Activated naive CD8-positive, alpha-beta T cell (primary cell): ENCODE measurements at regions not wholly inside any gene's neighbourhood (a gene's known extent, or its start where the extent isn't known, plus 50 kb on each side); places are given as distances from the start of the nearest gene placed in this dataset.

ENCODE experiments used
- H3K27ac Mint-ChIP-seq: one replicate; pipeline ENCODE4 v1.8.0; 2021; ENCODE audit warnings: mixed read lengths
- H3K27me3 Mint-ChIP-seq: one replicate; pipeline ENCODE4 v1.8.0; 2021; ENCODE audit warnings: mixed read lengths
- H3K36me3 Mint-ChIP-seq: one replicate; pipeline ENCODE4 v1.8.0; 2021; ENCODE audit warnings: mixed read lengths
- H3K4me1 Mint-ChIP-seq: one replicate; pipeline ENCODE4 v1.8.0; 2021; ENCODE audit warnings: low read depth, mixed read lengths
- H3K4me3 Mint-ChIP-seq: one replicate; pipeline ENCODE4 v1.8.0; 2021; ENCODE audit warnings: mild to moderate bottlenecking, mixed read lengths
- H3K9me3 Mint-ChIP-seq: one replicate; pipeline ENCODE4 v1.8.0; 2021; ENCODE audit warnings: low read depth, mixed read lengths

GRCh38 chr7:25420771-25421170, 192.5 kb upstream of the NPVF start:
- H3K4me3 Mint-ChIP-seq = no peak overlapping the region
- no peaks in the 10 kb centered on the region for H3K4me1 Mint-ChIP-seq
- no peak overlapping the region for H3K27ac Mint-ChIP-seq
- no peaks in the 10 kb centered on the region for H3K9me3 Mint-ChIP-seq
- H3K36me3 Mint-ChIP-seq = no peaks in the 10 kb centered on the region
- H3K27me3 Mint-ChIP-seq = peaks cover 5% of the 10 kb centered on the region

GRCh38 chr7:25424113-25424512, 195.8 kb upstream of the NPVF start:
- Mint-ChIP-seq H3K27ac (no peak overlapping the region), H3K27me3 (peaks cover 5% of the 10 kb centered on the region), H3K36me3 (no peaks in the 10 kb centered on the region), H3K4me3 (no peak overlapping the region), H3K4me1 (no peaks in the 10 kb centered on the region), H3K9me3 (no peaks in the 10 kb centered on the region)

- Mint-ChIP-seq H3K4me1 (no peaks in the 10 kb centered on the region), H3K36me3 (no peaks in the 10 kb centered on the region), H3K27ac (no peak overlapping the region), H3K4me3 (no peak overlapping the region), H3K27me3 (peaks cover 5% of the 10 kb centered on the region), H3K9me3 (no peaks in the 10 kb centered on the region)
Measured at GRCh38 chr7:25424855-25425254, 196.6 kb upstream of the NPVF start.

GRCh38 chr7:25427721-25428120, 199.4 kb upstream of the NPVF start:
- Mint-ChIP-seq H3K36me3 (no peaks in the 10 kb centered on the region), H3K4me3 (no peak overlapping the region), H3K4me1 (no peaks in the 10 kb centered on the region), H3K27me3 (no peaks in the 10 kb centered on the region), H3K9me3 (no peaks in the 10 kb centered on the region), H3K27ac (no peak overlapping the region)

- no peak overlapping the region for H3K4me3 Mint-ChIP-seq
- no peak overlapping the region for H3K27ac Mint-ChIP-seq
- H3K36me3 Mint-ChIP-seq = no peaks in the 10 kb centered on the region
- peaks cover 2% of the 10 kb centered on the region for H3K27me3 Mint-ChIP-seq
- H3K4me1 Mint-ChIP-seq = no peaks in the 10 kb centered on the region
- no peaks in the 10 kb centered on the region for H3K9me3 Mint-ChIP-seq
Measured at GRCh38 chr7:25429731-25430130, 201.4 kb upstream of the NPVF start.

- H3K4me1 Mint-ChIP-seq = no peaks in the 10 kb centered on the region
- H3K27me3 Mint-ChIP-seq = peaks cover 2% of the 10 kb centered on the region
- H3K27ac Mint-ChIP-seq = no peak overlapping the region
- no peak overlapping the region for H3K4me3 Mint-ChIP-seq
- no peaks in the 10 kb centered on the region for H3K36me3 Mint-ChIP-seq
- H3K9me3 Mint-ChIP-seq = no peaks in the 10 kb centered on the region
Measured at GRCh38 chr7:25430200-25430931, 202.1 kb upstream of the NPVF start.

GRCh38 chr7:25431956-25432450, 203.7 kb upstream of the NPVF start:
- no peaks in the 10 kb centered on the region for H3K4me1 Mint-ChIP-seq
- H3K9me3 Mint-ChIP-seq = no peaks in the 10 kb centered on the region
- H3K36me3 Mint-ChIP-seq = no peaks in the 10 kb centered on the region
- no peak overlapping the region for H3K27ac Mint-ChIP-seq
- H3K4me3 Mint-ChIP-seq = no peak overlapping the region
- H3K27me3 Mint-ChIP-seq = peaks cover 2% of the 10 kb centered on the region

- Mint-ChIP-seq H3K9me3 (no peaks in the 10 kb centered on the region), H3K4me1 (no peaks in the 10 kb centered on the region), H3K27me3 (peaks cover 2% of the 10 kb centered on the region), H3K27ac (no peak overlapping the region), H3K4me3 (no peak overlapping the region), H3K36me3 (no peaks in the 10 kb centered on the region)
Measured at GRCh38 chr7:25432807-25433206, 204.5 kb upstream of the NPVF start.

- H3K4me3 Mint-ChIP-seq = no peak overlapping the region
- H3K36me3 Mint-ChIP-seq = peaks cover 5% of the 10 kb centered on the region
- H3K27ac Mint-ChIP-seq = no peak overlapping the region
Measured at GRCh38 chr7:25436413-25436812, 208.1 kb upstream of the NPVF start.

GRCh38 chr7:25437308-25437707, 209.0 kb upstream of the NPVF start:
- H3K27me3 Mint-ChIP-seq = peaks cover 19% of the 10 kb centered on the region
- no peak overlapping the region for H3K4me3 Mint-ChIP-seq
- peaks cover 12% of the 10 kb centered on the region for H3K36me3 Mint-ChIP-seq
- H3K9me3 Mint-ChIP-seq = peaks cover 32% of the 10 kb centered on the region
- H3K27ac Mint-ChIP-seq = no peak overlapping the region
- no peaks in the 10 kb centered on the region for H3K4me1 Mint-ChIP-seq

More at GRCh38 chr7:25436413-25436812, 208.1 kb upstream of the NPVF start:
- H3K9me3 Mint-ChIP-seq = peaks cover 24% of the 10 kb centered on the region
- no peaks in the 10 kb centered on the region for H3K4me1 Mint-ChIP-seq
- H3K27me3 Mint-ChIP-seq = peaks cover 19% of the 10 kb centered on the region

GRCh38 chr7:25444991-25445390, 216.7 kb upstream of the NPVF start:
- Mint-ChIP-seq H3K4me3 (no peak overlapping the region), H3K27ac (no peak overlapping the region), H3K27me3 (peaks cover 13% of the 10 kb centered on the region), H3K36me3 (peaks cover 24% of the 10 kb centered on the region), H3K4me1 (no peaks in the 10 kb centered on the region), H3K9me3 (peaks cover 21% of the 10 kb centered on the region)

GRCh38 chr7:25448301-25448700, 220.0 kb upstream of the NPVF start:
- H3K9me3 Mint-ChIP-seq = no peaks in the 10 kb centered on the region
- peaks cover 5% of the 10 kb centered on the region for H3K27me3 Mint-ChIP-seq

GRCh38 chr7:25454020-25454419, 225.7 kb upstream of the NPVF start:
- Mint-ChIP-seq H3K36me3 (no peaks in the 10 kb centered on the region), H3K27ac (no peak overlapping the region), H3K27me3 (no peaks in the 10 kb centered on the region), H3K4me3 (no peak overlapping the region), H3K4me1 (no peaks in the 10 kb centered on the region), H3K9me3 (no peaks in the 10 kb centered on the region)

More at GRCh38 chr7:25448301-25448700, 220.0 kb upstream of the NPVF start:
- H3K4me3 Mint-ChIP-seq = no peak overlapping the region
- no peak overlapping the region for H3K27ac Mint-ChIP-seq
- no peaks in the 10 kb centered on the region for H3K4me1 Mint-ChIP-seq
- H3K36me3 Mint-ChIP-seq = peaks cover 6% of the 10 kb centered on the region

- Mint-ChIP-seq H3K9me3 (no peaks in the 10 kb centered on the region), H3K4me3 (no peak overlapping the region), H3K4me1 (no peaks in the 10 kb centered on the region), H3K27me3 (no peaks in the 10 kb centered on the region), H3K36me3 (no peaks in the 10 kb centered on the region), H3K27ac (no peak overlapping the region)
Measured at GRCh38 chr7:25454562-25455041, 226.3 kb upstream of the NPVF start.

GRCh38 chr7:25455683-25456251, 227.5 kb upstream of the NPVF start:
- no peaks in the 10 kb centered on the region for H3K9me3 Mint-ChIP-seq
- no peak overlapping the region for H3K27ac Mint-ChIP-seq
- no peaks in the 10 kb centered on the region for H3K36me3 Mint-ChIP-seq
- H3K4me1 Mint-ChIP-seq = no peaks in the 10 kb centered on the region
- peaks cover 3% of the 10 kb centered on the region for H3K27me3 Mint-ChIP-seq
- H3K4me3 Mint-ChIP-seq = no peak overlapping the region
